WTC11 (cell line): ENCODE measurements at regions not wholly inside any gene's neighbourhood (a gene's known extent, or its start where the extent isn't known, plus 50 kb on each side); places are given as distances from the start of the nearest gene placed in this dataset.

Experiments
- MXD4 ChIP-seq: fragments of 250-450 bp; sonication (Bioruptor Pico); IDR thresholded peaks from 2 replicates; pipeline ENCODE4 v1.8.0; 2021; ENCODE audit warnings: mild to moderate bottlenecking, moderate library complexity, borderline replicate concordance
- TF ChIP-seq, protein P1 (sequence below): fragments of 200-600 bp; IDR thresholded peaks from 2 replicates; pipeline ENCODE4 v1.8.0; 2022; ENCODE audit warnings: antibody characterized with exemption

DNA sequence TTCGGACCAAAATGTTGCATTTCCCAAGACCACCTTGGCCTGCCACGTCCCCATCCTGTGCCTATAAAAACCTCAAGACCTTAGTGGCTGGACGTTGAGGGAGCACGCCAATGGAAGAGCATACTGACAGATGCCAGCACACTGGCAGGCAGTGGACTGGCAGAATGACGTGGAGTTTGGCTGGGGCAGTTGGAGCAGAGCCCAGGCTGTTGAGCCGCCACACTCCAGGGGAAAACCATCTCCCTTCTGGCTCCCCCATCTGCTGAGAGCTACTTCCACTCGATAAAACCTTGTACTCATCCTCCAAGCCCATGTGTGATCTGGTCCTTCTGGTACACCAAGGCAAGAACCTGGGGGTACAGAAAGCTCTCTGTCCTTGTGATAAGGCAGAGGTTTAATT is 494.1 kb downstream of the CDH11 start:
- TF ChIP-seq MXD4 (CRISPR knock-in tag) = no peak
- TF ChIP-seq, protein P1, sequence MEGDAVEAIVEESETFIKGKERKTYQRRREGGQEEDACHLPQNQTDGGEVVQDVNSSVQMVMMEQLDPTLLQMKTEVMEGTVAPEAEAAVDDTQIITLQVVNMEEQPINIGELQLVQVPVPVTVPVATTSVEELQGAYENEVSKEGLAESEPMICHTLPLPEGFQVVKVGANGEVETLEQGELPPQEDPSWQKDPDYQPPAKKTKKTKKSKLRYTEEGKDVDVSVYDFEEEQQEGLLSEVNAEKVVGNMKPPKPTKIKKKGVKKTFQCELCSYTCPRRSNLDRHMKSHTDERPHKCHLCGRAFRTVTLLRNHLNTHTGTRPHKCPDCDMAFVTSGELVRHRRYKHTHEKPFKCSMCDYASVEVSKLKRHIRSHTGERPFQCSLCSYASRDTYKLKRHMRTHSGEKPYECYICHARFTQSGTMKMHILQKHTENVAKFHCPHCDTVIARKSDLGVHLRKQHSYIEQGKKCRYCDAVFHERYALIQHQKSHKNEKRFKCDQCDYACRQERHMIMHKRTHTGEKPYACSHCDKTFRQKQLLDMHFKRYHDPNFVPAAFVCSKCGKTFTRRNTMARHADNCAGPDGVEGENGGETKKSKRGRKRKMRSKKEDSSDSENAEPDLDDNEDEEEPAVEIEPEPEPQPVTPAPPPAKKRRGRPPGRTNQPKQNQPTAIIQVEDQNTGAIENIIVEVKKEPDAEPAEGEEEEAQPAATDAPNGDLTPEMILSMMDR = no peak
